WTC11 (cell line): ENCODE measurements at regions not wholly inside any gene's neighbourhood (a gene's known extent, or its start where the extent isn't known, plus 50 kb on each side); places are given as distances from the start of the nearest gene placed in this dataset.

Source experiments
- ATAC-seq: fragments of 200-7000 bp; cut with Tn5 transposase; 2 replicates; pipeline ENCODE4 v1.10.0; 2021; ENCODE audit warnings: mild to moderate bottlenecking, moderate library complexity
- CTCF ChIA-PET: fragments of 300-600 bp; sonication (Branson Sonifier 250); formaldehyde crosslinking; loops from one replicate; lab custom pipeline; 2021; ENCODE audit warnings: antibody characterized with exemption; lab: Charles Lee
- POLR2A ChIA-PET: fragments of 350-600 bp; sonication (Branson Sonifier 250); formaldehyde crosslinking; loops from one replicate; lab custom pipeline; 2021; ENCODE audit warnings: antibody characterized with exemption; lab: Charles Lee
- DNase-seq: peaks from one replicate; pipeline ENCODE4 v3.0.0; 2021; ENCODE audit warnings: low spot score
- H3K27ac Mint-ChIP-seq: 2 replicates; pipeline ENCODE4 v1.8.0; 2021; ENCODE audit warnings: mixed read lengths
- H3K27me3 Mint-ChIP-seq: 2 replicates; pipeline ENCODE4 v1.8.0; 2021; ENCODE audit warnings: low read depth, mild to moderate bottlenecking, moderate library complexity, mixed read lengths
- H3K36me3 Mint-ChIP-seq: 2 replicates; pipeline ENCODE4 v1.8.0; 2021; ENCODE audit warnings: mixed read lengths
- H3K4me1 Mint-ChIP-seq: 2 replicates; pipeline ENCODE4 v1.8.0; 2022; ENCODE audit warnings: mixed read lengths
- H3K4me3 Mint-ChIP-seq: 2 replicates; pipeline ENCODE4 v1.8.0; 2021; ENCODE audit warnings: mild to moderate bottlenecking, moderate library complexity, mixed read lengths
- H3K9me3 Mint-ChIP-seq: 2 replicates; pipeline ENCODE4 v1.8.0; 2021; ENCODE audit warnings: mixed read lengths
- EMX1 ChIP-seq: fragments of 250-450 bp; sonication (Bioruptor Pico); IDR thresholded peaks from 2 replicates; pipeline ENCODE4 v1.8.0; 2021; ENCODE audit warnings: mild to moderate bottlenecking
- FOXP1 ChIP-seq: sonication (generic); formaldehyde crosslinking; IDR thresholded peaks from 2 replicates; pipeline ENCODE4 v1.8.0; 2022; ENCODE audit warnings: missing genetic modification reagents, mild to moderate bottlenecking, moderate library complexity, borderline replicate concordance
- MYBL2 ChIP-seq: sonication (generic); formaldehyde crosslinking; IDR thresholded peaks from 2 replicates; pipeline ENCODE4 v1.8.1; 2023; ENCODE audit warnings: mild to moderate bottlenecking, moderate library complexity, missing genetic modification reagents
- NFE2L1 ChIP-seq: sonication (generic); formaldehyde crosslinking; IDR thresholded peaks from 2 replicates; pipeline ENCODE4 v1.8.1; 2023; ENCODE audit warnings: missing genetic modification reagents
- NR2C2 ChIP-seq: sonication (generic); formaldehyde crosslinking; IDR thresholded peaks from 2 replicates; pipeline ENCODE4 v1.8.0; 2022; ENCODE audit warnings: mild to moderate bottlenecking, missing genetic modification reagents
- RELA ChIP-seq: sonication (generic); formaldehyde crosslinking; IDR thresholded peaks from 2 replicates; pipeline ENCODE4 v1.8.1; 2022; ENCODE audit warnings: missing genetic modification reagents, mild to moderate bottlenecking, borderline replicate concordance
- SMAD4 ChIP-seq: sonication (generic); formaldehyde crosslinking; IDR thresholded peaks from 2 replicates; pipeline ENCODE4 v1.8.0; 2022; ENCODE audit warnings: mild to moderate bottlenecking, missing genetic modification reagents
- TCF7 ChIP-seq: sonication (generic); formaldehyde crosslinking; IDR thresholded peaks from 2 replicates; pipeline ENCODE4 v1.8.0; 2022; ENCODE audit warnings: mild to moderate bottlenecking, low read depth, missing genetic modification reagents, moderate library complexity
- TEAD1 ChIP-seq: sonication (generic); formaldehyde crosslinking; IDR thresholded peaks from 2 replicates; pipeline ENCODE4 v1.8.0; 2022; ENCODE audit warnings: mild to moderate bottlenecking, missing genetic modification reagents
- TP53 ChIP-seq: sonication (generic); formaldehyde crosslinking; IDR thresholded peaks from 2 replicates; pipeline ENCODE4 v1.8.1; 2023; ENCODE audit warnings: mild to moderate bottlenecking, missing genetic modification reagents
- ZNF219 ChIP-seq: sonication (generic); formaldehyde crosslinking; IDR thresholded peaks from 2 replicates; pipeline ENCODE4 v1.8.0; 2023; ENCODE audit warnings: missing genetic modification reagents, mild to moderate bottlenecking, borderline replicate concordance
- ZNF317 ChIP-seq: sonication (generic); formaldehyde crosslinking; IDR thresholded peaks from 2 replicates; pipeline ENCODE4 v1.8.1; 2023; ENCODE audit warnings: low read depth, mild to moderate bottlenecking, moderate library complexity, missing genetic modification reagents, borderline replicate concordance
- TF ChIP-seq, protein P1 (sequence below): sonication (generic); formaldehyde crosslinking; conservative IDR thresholded peaks from 2 replicates; pipeline ENCODE4 v1.8.1; 2023; ENCODE audit warnings: mild to moderate bottlenecking, low read depth, missing genetic modification reagents, moderate library complexity
- TF ChIP-seq, protein P2 (sequence below): sonication (generic); formaldehyde crosslinking; IDR thresholded peaks from 2 replicates; pipeline ENCODE4 v1.8.0; 2022; ENCODE audit warnings: missing genetic modification reagents
- TF ChIP-seq, protein P3 (sequence below): sonication (generic); formaldehyde crosslinking; IDR thresholded peaks from 2 replicates; pipeline ENCODE4 v1.8.1; 2023; ENCODE audit warnings: mild to moderate bottlenecking, moderate library complexity, missing genetic modification reagents
- TF ChIP-seq, protein P4 (sequence below): fragments of 250-450 bp; sonication (Bioruptor Pico); conservative IDR thresholded peaks from 2 replicates; pipeline ENCODE4 v1.9.0; 2021; ENCODE audit warnings: mild to moderate bottlenecking
- TF ChIP-seq, protein P5 (sequence below): sonication (generic); formaldehyde crosslinking; IDR thresholded peaks from 2 replicates; pipeline ENCODE4 v1.8.1; 2022; ENCODE audit warnings: mild to moderate bottlenecking, missing genetic modification reagents, moderate library complexity, borderline replicate concordance
- TF ChIP-seq, protein P6 (sequence below): fragments of 250-450 bp; sonication (Bioruptor Pico); IDR thresholded peaks from 2 replicates; pipeline ENCODE4 v1.9.0; 2021; ENCODE audit warnings: mild to moderate bottlenecking
- TF ChIP-seq, protein P7 (sequence below): fragments of 250-450 bp; sonication (Bioruptor Pico); IDR thresholded peaks from 2 replicates; pipeline ENCODE4 v1.8.0; 2021; ENCODE audit warnings: mild to moderate bottlenecking

DNA sequence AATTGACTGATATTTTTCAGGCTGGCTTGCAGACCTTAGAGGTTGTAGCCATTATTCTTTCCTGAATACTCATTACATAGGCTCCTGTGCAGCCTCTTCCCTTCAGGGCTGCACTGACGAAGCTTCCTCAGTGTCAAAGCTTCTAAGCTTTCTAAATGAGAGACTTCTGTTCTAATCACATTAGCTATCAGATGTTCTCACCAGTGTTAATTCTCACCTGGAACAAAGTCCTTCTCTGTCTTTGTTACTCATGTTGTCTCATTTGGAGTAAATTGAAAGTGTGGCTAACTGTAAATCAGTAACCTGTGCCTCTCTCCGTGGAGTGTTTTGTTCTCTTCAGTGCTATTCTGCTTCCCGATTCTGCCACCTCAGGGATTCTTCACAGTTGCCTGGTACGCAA, 76.9 kb downstream of the MC4R start:
- Mint-ChIP-seq H3K36me3 (no peaks in the 10 kb centered on the region), H3K4me1 (no peaks in the 10 kb centered on the region), H3K27me3 (no peaks in the 10 kb centered on the region), H3K27ac (no peak overlapping the region), H3K9me3 (no peaks in the 10 kb centered on the region)
- ATAC-seq: peak; percentile 38; the same call in 1 of the 2 replicates
- CTCF ChIA-PET: interaction anchor here (1.2 kb wide), 1 partner anchor 307 kb away, joined by 3 read pairs; no protein-coding TSS in a partner anchor
- POLR2A ChIA-PET: no interaction called here
- DNase-seq: no peak
- no peak for TF ChIP-seq TEAD1 (CRISPR knock-in tag)
- TF ChIP-seq RELA (CRISPR knock-in tag): no peak
- TF ChIP-seq, protein P1, sequence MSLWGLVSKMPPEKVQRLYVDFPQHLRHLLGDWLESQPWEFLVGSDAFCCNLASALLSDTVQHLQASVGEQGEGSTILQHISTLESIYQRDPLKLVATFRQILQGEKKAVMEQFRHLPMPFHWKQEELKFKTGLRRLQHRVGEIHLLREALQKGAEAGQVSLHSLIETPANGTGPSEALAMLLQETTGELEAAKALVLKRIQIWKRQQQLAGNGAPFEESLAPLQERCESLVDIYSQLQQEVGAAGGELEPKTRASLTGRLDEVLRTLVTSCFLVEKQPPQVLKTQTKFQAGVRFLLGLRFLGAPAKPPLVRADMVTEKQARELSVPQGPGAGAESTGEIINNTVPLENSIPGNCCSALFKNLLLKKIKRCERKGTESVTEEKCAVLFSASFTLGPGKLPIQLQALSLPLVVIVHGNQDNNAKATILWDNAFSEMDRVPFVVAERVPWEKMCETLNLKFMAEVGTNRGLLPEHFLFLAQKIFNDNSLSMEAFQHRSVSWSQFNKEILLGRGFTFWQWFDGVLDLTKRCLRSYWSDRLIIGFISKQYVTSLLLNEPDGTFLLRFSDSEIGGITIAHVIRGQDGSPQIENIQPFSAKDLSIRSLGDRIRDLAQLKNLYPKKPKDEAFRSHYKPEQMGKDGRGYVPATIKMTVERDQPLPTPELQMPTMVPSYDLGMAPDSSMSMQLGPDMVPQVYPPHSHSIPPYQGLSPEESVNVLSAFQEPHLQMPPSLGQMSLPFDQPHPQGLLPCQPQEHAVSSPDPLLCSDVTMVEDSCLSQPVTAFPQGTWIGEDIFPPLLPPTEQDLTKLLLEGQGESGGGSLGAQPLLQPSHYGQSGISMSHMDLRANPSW (CRISPR knock-in tag): no peak
- TF ChIP-seq SMAD4 (CRISPR knock-in tag): no peak
- TF ChIP-seq, protein P2, sequence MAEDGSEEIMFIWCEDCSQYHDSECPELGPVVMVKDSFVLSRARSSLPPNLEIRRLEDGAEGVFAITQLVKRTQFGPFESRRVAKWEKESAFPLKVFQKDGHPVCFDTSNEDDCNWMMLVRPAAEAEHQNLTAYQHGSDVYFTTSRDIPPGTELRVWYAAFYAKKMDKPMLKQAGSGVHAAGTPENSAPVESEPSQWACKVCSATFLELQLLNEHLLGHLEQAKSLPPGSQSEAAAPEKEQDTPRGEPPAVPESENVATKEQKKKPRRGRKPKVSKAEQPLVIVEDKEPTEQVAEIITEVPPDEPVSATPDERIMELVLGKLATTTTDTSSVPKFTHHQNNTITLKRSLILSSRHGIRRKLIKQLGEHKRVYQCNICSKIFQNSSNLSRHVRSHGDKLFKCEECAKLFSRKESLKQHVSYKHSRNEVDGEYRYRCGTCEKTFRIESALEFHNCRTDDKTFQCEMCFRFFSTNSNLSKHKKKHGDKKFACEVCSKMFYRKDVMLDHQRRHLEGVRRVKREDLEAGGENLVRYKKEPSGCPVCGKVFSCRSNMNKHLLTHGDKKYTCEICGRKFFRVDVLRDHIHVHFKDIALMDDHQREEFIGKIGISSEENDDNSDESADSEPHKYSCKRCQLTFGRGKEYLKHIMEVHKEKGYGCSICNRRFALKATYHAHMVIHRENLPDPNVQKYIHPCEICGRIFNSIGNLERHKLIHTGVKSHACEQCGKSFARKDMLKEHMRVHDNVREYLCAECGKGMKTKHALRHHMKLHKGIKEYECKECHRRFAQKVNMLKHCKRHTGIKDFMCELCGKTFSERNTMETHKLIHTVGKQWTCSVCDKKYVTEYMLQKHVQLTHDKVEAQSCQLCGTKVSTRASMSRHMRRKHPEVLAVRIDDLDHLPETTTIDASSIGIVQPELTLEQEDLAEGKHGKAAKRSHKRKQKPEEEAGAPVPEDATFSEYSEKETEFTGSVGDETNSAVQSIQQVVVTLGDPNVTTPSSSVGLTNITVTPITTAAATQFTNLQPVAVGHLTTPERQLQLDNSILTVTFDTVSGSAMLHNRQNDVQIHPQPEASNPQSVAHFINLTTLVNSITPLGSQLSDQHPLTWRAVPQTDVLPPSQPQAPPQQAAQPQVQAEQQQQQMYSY (CRISPR knock-in tag): no peak
- no peak for TF ChIP-seq ZNF219 (CRISPR knock-in tag)
- TF ChIP-seq, protein P3, sequence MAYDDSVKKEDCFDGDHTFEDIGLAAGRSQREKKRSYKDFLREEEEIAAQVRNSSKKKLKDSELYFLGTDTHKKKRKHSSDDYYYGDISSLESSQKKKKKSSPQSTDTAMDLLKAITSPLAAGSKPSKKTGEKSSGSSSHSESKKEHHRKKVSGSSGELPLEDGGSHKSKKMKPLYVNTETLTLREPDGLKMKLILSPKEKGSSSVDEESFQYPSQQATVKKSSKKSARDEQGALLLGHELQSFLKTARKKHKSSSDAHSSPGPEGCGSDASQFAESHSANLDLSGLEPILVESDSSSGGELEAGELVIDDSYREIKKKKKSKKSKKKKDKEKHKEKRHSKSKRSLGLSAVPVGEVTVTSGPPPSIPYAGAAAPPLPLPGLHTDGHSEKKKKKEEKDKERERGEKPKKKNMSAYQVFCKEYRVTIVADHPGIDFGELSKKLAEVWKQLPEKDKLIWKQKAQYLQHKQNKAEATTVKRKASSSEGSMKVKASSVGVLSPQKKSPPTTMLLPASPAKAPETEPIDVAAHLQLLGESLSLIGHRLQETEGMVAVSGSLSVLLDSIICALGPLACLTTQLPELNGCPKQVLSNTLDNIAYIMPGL (CRISPR knock-in tag): no peak
- TF ChIP-seq FOXP1: no peak
- no peak for TF ChIP-seq NFE2L1 (CRISPR knock-in tag)
- TF ChIP-seq, protein P4, sequence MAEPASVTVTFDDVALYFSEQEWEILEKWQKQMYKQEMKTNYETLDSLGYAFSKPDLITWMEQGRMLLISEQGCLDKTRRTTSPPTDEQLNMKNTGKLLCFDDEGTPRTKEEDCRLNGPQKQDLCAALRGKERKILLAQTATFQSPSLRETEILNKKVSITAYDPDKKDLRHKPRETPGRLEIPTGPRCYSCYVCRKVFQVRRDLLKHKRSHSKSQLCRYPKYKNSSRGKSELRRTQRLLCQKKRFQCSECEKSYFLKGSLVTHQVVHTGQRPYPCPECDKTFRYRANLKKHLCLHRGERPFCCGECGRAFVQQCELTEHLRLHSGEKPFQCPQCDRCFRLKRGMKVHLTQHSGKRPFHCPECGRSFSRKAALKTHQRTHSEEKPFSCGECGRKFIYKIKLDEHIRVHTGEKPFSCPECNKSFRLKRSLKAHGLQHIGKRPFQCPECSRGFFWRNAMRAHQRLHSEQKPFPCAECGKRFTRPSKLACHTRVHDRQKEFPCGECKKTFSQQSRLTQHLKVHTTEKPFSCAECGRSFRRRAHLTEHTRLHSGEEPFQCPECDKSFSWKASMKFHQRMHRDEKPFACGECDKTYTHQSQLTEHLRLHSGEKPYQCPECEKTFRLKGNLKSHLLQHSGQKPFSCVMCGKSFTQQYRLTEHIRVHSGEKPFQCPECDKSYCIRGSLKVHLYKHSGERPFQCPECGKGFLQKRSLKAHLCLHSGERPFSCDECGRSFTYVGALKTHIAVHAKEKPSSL (CRISPR knock-in tag): no peak
- TF ChIP-seq, all 79 proteins: peak for 0
- no peak overlapping the region for H3K4me3 Mint-ChIP-seq

DNA sequence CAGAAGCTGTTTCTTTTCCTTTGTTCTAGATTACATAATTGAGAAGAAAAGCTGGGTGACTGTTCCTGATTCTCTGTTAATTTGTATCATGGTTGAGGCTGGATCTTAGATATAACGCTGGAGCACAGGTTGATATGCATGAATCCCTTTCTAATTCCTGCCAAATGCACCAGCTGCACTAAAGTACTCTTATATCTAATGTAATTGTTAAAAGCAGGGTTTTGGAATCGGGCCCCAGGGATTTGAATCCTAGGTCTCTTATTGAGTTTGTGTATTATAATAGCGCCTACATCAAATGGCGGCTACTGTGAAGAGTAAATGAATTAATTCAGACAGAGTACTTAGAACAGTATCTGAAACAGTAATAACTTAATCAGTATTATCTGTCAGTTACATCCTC, 80.4 kb downstream of the MC4R start:
- DNase-seq: no peak
- Mint-ChIP-seq H3K4me1 (no peaks in the 10 kb centered on the region), H3K4me3 (no peak overlapping the region), H3K36me3 (no peaks in the 10 kb centered on the region), H3K9me3 (no peaks in the 10 kb centered on the region), H3K27ac (no peak overlapping the region), H3K27me3 (no peaks in the 10 kb centered on the region)
- ChIA-PET POLR2A (no interaction called here), CTCF (no interaction called here)
- ATAC-seq: no peak
- TF ChIP-seq, protein P5, sequence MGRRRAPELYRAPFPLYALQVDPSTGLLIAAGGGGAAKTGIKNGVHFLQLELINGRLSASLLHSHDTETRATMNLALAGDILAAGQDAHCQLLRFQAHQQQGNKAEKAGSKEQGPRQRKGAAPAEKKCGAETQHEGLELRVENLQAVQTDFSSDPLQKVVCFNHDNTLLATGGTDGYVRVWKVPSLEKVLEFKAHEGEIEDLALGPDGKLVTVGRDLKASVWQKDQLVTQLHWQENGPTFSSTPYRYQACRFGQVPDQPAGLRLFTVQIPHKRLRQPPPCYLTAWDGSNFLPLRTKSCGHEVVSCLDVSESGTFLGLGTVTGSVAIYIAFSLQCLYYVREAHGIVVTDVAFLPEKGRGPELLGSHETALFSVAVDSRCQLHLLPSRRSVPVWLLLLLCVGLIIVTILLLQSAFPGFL (CRISPR knock-in tag): no peak
- no peak for TF ChIP-seq TP53
- no peak for TF ChIP-seq EMX1 (CRISPR knock-in tag)
- TF ChIP-seq, protein P6, sequence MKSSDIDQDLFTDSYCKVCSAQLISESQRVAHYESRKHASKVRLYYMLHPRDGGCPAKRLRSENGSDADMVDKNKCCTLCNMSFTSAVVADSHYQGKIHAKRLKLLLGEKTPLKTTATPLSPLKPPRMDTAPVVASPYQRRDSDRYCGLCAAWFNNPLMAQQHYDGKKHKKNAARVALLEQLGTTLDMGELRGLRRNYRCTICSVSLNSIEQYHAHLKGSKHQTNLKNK (CRISPR knock-in tag): no peak
- TF ChIP-seq ZNF317: no peak
- no peak for TF ChIP-seq TCF7 (CRISPR knock-in tag)
- TF ChIP-seq SMAD4 (CRISPR knock-in tag): no peak
- no peak for TF ChIP-seq MYBL2 (CRISPR knock-in tag)
- TF ChIP-seq, protein P7, sequence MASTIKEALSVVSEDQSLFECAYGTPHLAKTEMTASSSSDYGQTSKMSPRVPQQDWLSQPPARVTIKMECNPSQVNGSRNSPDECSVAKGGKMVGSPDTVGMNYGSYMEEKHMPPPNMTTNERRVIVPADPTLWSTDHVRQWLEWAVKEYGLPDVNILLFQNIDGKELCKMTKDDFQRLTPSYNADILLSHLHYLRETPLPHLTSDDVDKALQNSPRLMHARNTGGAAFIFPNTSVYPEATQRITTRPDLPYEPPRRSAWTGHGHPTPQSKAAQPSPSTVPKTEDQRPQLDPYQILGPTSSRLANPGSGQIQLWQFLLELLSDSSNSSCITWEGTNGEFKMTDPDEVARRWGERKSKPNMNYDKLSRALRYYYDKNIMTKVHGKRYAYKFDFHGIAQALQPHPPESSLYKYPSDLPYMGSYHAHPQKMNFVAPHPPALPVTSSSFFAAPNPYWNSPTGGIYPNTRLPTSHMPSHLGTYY (CRISPR knock-in tag): no peak
- no peak for TF ChIP-seq NR2C2
